Kidney epithelial cell (primary cell): ENCODE measurements at regions not wholly inside any gene's neighbourhood (a gene's known extent, or its start where the extent isn't known, plus 50 kb on each side); places are given as distances from the start of the nearest gene placed in this dataset.

Source experiments
- DNase-seq: peaks from one replicate; pipeline ENCODE4 v3.0.0-alpha.2; 2010; ENCODE audit warnings: low read depth
- H3K27me3 ChIP-seq: 2 replicates; pipeline ENCODE4 v1.6.0; 2011; ENCODE audit warnings: low read length; ENCODE audit not compliant: control insufficient read depth, insufficient read depth
- H3K36me3 ChIP-seq: 2 replicates; pipeline ENCODE4 v1.5.1; 2011; ENCODE audit warnings: low read length; ENCODE audit not compliant: control insufficient read depth, insufficient read depth
- H3K4me3 ChIP-seq: 2 replicates; pipeline ENCODE4 v1.5.1; 2011; ENCODE audit warnings: low read depth, mild to moderate bottlenecking, control low read depth, low read length
- TF ChIP-seq, protein P1 (sequence below): IDR thresholded peaks from 2 replicates; pipeline ENCODE4 v1.5.1; 2011; ENCODE audit warnings: mild to moderate bottlenecking, moderate library complexity, low read length, control low read depth, inconsistent platforms; ENCODE audit not compliant: insufficient read depth, poor library complexity, severe bottlenecking

GRCh38 chr15:53453253-53454105, 306.0 kb downstream of the WDR72 start:
- no peaks in the 10 kb centered on the region for H3K27me3 ChIP-seq
- no peak overlapping the region for H3K4me3 ChIP-seq
- DNase-seq, result no peak
- TF ChIP-seq, protein P1, sequence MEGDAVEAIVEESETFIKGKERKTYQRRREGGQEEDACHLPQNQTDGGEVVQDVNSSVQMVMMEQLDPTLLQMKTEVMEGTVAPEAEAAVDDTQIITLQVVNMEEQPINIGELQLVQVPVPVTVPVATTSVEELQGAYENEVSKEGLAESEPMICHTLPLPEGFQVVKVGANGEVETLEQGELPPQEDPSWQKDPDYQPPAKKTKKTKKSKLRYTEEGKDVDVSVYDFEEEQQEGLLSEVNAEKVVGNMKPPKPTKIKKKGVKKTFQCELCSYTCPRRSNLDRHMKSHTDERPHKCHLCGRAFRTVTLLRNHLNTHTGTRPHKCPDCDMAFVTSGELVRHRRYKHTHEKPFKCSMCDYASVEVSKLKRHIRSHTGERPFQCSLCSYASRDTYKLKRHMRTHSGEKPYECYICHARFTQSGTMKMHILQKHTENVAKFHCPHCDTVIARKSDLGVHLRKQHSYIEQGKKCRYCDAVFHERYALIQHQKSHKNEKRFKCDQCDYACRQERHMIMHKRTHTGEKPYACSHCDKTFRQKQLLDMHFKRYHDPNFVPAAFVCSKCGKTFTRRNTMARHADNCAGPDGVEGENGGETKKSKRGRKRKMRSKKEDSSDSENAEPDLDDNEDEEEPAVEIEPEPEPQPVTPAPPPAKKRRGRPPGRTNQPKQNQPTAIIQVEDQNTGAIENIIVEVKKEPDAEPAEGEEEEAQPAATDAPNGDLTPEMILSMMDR, result no peak
- no peaks in the 10 kb centered on the region for H3K36me3 ChIP-seq

- Histone ChIP-seq H3K4me3 (no peak overlapping the region), H3K36me3 (no peaks in the 10 kb centered on the region), H3K27me3 (no peaks in the 10 kb centered on the region)
- DNase-seq, result no peak
- TF ChIP-seq, protein P1, result no peak
These were observed 311.0 kb downstream of the WDR72 start for GRCh38 chr15:53448232-53449015.

DNA sequence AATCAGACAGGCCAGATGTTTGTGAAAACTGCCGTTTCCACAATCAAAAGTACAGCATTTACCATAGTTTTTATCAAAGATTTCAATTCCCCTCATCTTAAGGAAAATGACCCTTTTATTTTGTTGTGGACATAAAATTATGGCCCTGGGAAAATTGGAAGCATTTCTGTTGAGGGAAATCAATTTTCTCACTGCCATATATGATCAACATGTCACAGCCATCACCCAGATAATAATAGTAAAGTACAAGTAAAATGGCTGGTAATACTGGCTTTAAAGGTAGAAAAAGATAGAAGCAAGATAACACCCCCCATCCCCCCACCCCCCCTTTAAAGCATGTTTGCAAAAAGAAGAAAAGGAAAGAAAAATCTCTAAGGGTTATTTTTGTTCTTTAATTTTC, 311.7 kb downstream of the WDR72 start:
- no peaks in the 10 kb centered on the region for H3K36me3 ChIP-seq
- no peak for DNase-seq
- no peak overlapping the region for H3K4me3 ChIP-seq
- H3K27me3 ChIP-seq, result no peaks in the 10 kb centered on the region
- TF ChIP-seq, protein P1, result no peak

DNA sequence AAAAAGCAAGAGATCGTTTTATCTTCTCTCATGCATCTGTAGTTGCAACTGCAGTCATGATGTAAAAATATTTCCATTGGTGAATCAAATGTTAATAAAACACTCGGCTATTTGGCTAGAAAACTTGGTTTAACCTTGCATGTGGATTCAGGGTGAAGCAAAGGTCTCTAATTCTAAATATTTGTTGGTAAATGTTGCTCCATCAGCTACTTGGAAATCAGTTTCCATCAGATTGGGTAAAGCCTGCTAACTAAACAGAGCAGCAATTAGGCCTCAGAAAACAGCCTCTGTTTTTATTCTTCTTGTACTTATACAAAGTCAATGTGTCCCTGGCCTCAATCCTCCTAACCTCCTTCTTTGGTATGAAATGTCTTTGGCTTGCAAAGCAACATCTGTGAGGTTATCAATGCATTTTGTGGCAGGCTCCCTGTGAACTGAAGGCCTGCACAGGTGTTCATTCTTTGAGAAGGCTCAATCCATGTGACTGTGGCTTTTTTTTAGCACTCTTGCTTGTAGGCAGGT, 312.3 kb downstream of the WDR72 start:
- H3K4me3 ChIP-seq, result no peak overlapping the region
- DNase-seq, result no peak
- TF ChIP-seq, protein P1, result no peak
- H3K36me3 ChIP-seq, result no peaks in the 10 kb centered on the region
- H3K27me3 ChIP-seq, result no peaks in the 10 kb centered on the region

DNA sequence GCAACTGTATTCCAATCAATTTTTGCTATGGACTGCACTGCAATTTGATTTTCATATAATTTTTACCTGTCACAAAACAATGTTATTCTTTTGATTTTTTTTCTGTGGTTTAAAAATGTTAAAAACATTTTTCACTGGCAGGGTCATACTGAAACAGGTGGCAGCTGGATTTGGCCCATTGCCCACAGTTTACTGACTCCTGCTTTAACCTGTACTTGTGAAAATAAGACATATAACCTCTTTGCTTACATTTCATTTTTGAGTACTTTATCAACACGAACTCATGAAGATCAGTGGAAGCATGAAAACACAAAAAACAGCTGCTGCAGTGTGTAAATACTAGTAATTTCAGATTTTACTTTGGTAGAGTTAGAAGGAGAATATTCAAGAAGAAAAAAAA, 313.1 kb downstream of the WDR72 start:
- TF ChIP-seq, protein P1, result no peak
- Histone ChIP-seq H3K27me3 (no peaks in the 10 kb centered on the region), H3K4me3 (no peak overlapping the region), H3K36me3 (no peaks in the 10 kb centered on the region)
- DNase-seq, result no peak
